HG03196 (cell line): ENCODE measurements at regions not wholly inside any gene's neighbourhood (a gene's known extent, or its start where the extent isn't known, plus 50 kb on each side); places are given as distances from the start of the nearest gene placed in this dataset.

Experiments used
- ATAC-seq: cut with Tn5 transposase; IDR thresholded peaks from one replicate; pipeline ENCODE4 v1.9.1; 2021; ENCODE audit not compliant: unreplicated experiment

DNA sequence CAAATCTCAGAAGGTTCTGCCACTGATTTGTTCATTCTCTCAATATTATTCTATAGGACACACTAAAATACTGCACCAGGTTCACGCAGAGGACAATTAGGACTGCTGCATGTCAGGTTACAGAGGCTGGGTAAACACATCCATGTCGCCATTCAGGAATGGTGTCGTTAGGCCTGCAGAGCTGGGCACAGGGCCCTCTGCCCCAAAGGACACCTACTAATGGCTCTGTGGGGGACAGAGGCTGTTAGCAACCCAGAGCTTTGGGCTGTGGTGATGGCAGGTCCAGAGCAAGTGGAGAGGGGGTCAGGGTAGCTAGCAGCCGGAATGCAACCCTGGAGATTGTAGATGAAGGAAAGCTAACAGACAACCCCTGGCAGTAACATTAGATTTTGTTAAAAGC is 115.9 kb downstream of the TTC32 start:
- no peak for ATAC-seq

DNA sequence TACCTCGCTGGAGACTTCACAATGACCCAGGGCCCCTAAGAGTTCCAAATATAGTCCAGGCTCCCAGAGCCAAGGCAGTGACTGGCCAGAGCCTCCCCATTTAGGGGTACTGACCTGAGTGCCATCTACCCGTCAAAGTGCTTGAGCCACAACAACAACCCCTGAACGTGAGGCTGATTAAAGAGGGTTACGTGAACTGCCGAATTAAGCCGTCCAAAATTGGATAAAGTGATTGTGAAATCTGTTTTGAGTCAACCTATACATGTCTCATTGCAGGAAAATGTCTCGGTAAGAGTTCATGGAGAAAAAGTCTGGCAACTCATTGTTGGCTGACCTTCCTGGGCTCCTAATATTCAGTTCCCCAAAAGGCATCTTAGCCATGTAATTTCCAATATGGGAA is 116.3 kb downstream of the TTC32 start:
- ATAC-seq = no peak

DNA sequence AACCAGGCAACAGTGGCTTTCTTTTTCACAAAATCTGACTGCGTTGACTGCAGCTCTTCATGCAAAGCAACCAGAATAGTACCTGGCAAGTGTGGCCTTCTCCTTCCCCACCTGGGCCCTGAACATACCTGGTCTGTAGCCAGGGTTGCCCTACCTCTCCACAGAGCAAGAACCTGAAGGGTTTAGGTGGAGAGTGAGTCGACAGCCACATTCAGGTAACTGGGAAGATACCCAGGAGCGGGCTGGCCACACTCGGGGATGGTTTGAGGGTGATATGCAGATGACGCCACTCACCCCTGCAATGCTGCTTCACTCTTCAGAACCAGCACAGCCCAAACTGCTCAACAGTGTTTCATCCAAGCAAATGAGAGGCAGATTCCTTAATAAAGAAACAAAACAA is 117.3 kb downstream of the TTC32 start:
- ATAC-seq = no peak

DNA sequence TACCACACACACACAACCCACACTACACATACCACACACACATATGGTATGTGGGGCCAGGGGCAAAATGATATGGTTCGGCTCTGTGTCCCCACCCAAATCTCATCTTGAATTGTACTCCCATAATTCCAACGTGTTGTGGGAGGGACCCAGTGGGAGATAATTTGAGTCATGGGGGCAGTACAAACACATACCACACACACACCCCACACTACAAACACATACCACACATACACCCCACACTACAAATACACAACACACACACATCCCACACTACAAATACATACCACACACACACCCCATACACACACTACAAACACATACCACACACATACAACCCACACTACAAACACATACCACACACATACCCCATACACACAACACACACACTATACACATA is 117.8 kb downstream of the TTC32 start:
- no peak for ATAC-seq

DNA sequence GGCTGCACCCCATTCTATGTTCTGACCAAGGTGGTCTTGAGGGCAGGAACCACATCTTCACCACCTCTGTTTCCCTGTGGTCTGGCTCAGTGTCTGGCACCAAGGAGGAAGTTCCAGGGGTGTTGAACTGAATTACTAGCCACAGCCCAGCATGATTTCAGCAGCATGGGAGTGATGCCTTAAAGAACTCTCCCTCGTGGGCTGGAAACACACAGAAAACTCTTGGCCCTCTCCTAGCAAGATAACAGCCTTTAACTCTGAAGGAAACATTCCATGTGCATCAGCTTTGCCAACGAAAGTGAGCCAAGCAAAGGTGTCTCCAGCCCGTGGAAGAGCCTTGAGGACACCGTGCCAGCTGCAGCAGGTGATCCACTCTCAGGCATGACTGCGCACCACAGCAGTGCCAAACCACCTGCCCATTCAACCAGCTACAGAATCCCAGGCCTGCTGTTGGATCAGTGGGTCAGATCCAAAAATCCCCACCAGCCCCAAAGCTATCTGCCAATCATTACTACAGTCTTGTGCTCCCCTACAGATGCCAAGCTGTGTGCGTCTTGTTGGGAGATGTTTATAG is 124.8 kb downstream of the TTC32 start:
- ATAC-seq = no peak

DNA sequence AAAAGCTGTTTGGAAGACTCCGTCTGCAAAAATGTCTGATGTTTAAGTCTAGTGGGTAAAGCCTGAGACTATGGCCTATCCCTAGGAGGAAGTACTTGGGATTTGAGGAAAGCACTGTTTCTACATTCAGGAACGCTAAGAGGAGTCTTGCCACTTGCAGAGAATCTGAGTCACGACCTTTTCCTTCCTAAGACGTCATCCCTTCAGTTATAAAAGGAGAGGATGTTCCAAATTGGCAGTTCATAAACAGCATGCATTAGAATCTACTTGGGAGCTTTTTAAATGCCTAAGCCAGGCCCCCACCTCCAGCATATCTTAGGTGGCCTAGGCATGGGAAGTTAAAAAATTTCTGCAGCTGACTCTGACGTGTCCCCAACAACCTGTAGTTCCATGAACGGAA is 125.9 kb downstream of the TTC32 start:
- ATAC-seq = no peak

DNA sequence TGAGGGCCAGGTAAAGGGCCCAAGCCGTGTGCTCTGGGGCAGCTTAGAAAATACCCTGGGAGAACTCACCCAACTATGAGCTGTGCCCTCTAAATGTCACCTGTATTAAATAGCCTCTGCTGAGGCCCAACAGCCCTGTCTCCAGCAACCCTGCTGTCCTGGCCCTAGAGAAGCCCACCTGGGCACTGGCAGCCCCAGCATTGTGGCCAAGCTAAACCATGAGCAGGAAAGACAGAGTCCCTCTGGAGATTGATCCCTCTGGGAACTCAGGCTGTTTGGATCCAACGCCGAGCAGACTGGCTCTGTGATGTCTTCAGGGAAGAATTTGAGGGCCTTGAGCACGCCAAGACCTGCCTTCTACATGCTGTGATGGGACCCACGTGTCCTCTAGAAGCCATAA is 126.5 kb downstream of the TTC32 start:
- no peak for ATAC-seq

DNA sequence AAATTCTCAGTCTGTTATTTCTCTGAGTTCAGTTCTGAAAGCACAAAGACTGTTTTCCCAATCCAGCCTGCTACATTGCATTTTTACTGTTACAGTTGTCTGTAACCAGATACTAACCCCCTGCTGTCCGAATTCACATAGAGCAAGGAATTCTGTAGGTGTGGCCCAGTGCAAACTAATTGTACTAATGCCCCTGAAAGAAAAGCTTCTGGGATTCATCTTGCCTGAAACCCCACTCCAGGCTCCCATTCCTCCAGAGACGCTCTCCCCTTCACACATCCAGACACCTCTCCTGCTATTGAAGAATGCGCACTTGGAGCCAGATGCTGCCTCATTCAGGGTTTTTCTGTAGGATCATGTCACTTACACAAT is 127.0 kb downstream of the TTC32 start:
- ATAC-seq = no peak

DNA sequence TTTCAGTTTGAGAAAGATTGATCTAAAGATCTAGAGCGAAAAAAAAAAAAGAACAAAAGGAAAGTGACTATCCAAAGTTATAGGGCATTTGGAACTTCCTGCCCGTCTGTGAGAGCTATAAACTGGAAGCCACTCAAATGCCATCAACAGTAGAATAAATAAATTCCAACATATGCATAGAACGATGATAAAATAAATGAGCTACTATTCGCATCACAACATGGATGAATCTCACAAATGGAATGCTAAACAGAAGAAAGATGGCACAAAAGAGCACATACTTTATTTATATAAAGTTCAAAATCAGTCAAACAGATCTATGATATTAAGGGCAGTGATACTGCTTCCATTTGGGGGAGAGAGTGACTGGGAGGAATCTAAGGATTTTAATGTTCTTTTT is 128.8 kb downstream of the TTC32 start:
- no peak for ATAC-seq

DNA sequence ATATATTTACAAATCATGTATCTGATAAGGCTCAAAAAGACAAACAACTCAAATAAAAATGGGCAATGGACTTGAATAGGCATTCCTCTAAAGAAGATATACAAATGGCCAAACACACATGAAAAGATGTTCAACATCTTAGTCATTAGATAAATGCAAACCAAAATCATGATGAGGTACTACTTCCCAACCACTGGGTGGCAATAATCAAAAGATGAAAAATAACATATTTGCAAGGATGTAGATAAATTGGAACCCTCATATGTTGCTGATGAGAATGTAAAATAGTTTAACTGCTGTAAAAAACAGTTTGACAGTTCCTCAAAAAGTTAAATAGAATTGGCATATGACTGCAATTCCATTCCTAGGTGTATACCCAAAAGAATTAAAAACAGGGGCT is 132.3 kb downstream of the TTC32 start:
- no peak for ATAC-seq

DNA sequence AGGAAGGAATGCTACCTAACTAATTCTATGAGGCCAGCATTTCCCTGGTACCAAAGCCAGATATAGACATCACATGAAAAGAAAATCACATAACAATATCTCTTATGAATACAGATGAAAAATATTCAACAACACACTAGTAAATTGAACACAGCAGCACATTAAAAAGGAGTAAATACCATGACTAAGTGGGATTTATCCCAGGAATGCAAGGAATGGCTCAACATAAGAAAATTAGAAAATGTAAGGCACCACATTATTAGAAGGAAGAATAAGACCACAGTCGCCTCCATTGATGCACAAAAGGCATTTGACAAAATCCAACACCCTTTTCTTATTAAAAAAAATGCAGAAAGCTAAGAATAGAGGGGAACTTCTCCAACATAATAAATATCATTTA is 133.9 kb downstream of the TTC32 start:
- ATAC-seq = no peak

DNA sequence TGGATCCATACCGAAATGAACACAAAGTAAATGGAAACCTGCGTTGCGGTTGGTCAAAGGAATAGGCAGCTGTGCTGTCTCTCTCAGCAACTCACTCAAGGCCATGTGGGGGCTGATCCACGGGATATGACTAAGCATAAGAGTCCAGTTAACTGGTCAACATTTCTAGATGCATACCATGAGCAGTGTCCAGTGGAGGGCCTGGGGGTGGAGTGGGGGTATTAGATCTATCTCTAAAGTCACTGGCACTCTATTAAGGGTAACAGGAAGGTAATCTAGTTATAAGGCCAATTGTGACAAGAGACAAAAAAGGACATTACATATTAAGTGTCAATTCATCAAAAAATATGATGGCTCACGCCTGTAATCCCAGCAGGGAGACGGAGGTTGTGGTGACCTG is 136.8 kb downstream of the TTC32 start:
- ATAC-seq = no peak

DNA sequence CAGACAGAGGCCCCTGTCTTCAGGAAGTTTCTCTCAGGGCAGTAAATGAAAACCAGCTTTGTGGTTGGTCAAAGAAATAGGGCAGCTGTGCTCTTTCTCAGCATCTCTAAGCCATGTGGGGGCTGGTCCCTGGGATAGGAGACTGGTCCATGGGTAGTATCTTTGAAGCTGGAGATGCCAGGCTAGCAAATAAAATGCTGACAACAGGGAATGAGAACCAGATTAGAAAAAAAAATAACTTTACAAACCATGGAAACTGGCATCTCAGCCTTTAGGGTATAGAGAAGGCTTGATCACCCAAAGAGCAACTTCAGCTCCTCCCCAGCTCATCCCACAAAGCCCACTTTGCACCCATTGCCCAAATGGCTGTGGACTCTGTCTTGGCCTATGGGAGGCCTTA is 138.1 kb downstream of the TTC32 start:
- ATAC-seq = no peak

DNA sequence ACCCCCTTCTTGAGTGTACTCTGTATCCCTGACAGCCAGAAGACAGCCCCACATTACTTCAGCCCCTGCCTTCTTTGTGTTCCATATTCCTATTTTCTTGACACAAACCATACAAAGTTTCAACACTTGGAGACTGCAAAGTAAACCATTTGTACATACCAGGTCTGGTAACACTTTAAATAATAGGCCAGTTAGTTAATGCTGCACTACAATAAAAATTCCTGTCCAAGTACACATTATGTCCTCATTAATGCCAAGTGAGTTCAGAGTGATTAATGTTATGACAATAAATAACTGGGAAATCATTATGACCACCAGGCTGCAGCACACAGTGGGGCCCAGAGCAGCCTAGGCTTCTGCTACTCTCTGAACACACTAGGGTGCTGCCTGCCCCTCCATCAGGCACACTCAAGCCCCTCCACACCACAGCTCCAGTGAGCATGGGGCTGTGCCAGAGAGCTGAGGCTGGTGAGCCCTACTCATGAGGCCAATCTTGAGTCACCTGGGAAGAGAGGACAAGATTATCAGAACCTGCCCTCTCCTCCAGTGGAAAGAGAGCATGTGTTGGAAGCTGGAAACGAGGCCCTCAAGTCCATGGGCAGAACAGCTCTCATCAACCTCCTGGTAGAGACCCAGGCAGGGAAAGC is 138.7 kb downstream of the TTC32 start:
- ATAC-seq = no peak

DNA sequence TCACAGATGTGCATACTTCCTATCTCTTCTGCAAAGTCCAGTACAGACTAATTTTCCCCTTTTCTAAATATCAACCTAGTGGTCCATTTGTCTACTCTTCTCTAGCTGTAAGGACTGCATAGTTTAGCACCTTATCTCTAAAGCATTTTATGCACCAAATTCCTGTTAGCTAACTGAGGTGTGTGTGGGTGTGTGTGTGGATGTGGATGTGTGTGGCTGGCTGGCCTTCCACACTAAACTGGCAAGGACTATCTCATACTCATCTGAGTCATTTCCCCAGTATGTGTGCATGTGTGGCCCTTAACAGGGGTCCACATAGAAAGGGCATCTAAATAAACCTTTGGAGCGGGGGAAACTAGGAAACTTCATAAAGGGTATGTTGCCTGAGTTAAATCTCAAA is 139.6 kb downstream of the TTC32 start:
- no peak for ATAC-seq

DNA sequence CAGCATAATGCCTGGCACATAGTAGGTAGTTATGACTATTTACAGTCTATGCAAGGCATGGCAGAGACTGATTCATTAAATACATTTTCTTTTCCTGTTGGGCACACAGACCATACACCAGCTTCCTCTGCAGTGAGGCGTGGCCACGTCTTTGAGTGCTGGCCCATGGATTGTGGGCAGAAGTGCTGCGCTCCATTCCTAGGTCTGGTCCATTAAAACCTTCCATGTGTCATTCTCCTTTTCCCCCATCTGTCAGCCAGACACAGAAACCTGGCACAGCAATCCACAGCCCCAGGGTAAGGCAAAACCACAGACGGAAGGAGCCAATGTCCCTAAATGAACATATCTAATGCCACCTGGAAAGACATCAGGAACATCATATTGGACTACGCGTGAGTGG is 141.9 kb downstream of the TTC32 start:
- ATAC-seq = no peak

DNA sequence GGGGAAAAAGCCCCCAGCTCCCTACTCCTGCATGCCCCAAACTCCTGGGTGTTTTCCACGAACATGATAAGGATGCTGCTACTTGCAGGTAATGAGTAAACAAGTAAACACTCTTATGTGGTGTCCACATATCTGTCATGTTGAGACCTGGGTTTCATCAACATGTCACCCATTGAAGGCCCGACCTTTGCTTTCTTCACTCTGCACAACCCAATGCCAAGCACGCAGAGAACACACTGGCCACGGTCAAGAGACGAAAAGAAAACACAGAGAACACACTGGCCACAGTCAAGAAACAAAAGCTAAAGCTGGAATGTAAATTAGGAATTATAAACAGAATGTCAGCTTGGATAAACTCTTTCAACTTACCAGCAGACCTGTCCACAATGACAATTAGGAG is 143.1 kb downstream of the TTC32 start:
- no peak for ATAC-seq

DNA sequence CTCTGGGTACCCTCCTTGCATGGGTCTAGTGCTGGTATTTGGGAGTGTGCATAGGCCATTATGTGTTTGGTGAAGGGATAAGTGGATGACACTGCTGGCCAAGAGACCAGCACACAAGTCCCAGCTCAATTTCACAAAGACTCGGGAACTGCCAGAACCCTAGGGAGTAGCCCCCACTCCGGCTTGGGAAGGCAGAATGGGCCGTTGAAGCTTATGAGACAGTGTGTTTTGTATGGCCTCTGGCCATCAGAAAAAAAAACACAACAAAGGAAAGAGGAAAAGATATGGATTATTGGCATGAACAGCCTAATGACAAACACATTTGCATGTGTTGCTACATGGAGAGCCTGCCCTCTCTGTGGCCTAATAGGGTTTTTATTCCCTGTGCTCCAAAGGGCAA is 144.2 kb downstream of the TTC32 start:
- no peak for ATAC-seq

DNA sequence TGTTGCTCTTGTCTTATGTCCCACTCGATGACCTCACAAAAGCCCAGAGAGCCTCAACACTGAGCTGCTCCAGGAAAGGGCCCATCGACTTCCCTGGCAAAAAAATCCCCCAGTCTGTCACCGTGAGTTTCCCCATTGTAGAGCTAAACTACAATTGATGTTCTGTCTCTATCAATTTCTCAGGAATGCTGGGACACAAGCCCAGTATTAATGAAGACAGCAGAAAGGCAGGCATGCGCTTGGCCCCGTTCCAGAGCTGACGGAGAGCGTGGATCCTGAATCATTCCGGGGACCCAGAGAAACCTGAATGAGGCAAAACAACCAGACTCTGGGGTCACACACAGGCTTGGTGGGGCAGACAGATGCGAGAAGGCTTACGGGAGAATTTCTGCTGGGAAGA is 146.9 kb downstream of the TTC32 start:
- ATAC-seq = no peak

DNA sequence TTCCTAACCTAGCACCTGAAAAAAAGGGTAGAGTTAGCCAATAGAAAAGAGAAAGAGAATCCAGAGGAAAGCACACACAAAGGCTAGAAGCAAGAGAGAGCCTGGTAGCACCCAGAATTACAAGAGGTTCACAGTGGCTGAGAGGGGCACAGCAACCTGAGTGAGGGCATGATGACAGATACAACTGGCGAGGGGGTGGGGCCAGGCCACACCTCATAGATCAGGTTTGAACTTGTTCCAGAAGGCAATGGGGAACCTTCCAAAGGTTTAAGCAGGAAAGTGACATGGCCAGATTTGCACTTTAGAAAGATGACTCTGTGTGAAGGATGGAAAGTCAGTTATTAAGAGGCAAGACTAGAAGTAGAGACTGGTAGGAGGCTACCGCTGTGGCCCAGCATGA is 148.0 kb downstream of the TTC32 start:
- ATAC-seq = no peak

DNA sequence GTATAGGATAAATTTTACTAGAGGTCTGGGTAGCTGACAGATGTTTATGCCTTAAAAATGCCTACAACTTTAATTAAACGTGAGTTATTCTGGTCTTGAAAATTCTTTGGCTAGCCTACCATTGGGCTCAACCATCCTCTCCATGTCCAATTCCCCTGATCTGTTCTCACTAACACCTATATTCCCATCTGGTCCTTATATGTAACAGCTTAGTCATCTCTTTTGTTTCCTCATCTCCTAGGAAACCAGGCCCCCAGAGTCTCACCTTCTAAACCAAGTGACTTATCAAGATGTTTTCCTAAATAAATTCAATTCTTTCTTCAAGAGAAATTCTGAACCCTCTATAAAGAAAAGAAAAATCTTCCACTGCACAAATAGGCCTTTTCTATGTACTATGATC is 148.5 kb downstream of the TTC32 start:
- no peak for ATAC-seq

DNA sequence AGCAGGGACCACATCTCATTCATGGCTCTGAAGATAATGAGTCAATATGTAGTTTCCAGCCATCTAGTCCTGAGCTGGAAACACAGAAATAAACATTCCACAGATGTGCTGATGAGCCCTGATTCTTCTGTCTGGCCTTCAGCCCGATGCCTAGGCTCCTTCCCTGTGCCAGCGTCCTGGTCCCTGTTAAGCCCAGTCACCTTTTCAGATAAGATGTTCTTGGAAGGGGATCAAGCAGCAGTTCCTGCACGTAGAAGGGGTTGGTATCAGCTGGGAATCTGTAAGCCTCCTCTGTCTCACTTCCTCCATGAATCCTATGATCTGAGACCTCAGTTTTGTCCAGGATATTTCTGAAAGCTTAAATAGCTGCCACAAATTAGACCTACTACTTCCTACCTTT is 149.3 kb downstream of the TTC32 start:
- ATAC-seq = no peak

DNA sequence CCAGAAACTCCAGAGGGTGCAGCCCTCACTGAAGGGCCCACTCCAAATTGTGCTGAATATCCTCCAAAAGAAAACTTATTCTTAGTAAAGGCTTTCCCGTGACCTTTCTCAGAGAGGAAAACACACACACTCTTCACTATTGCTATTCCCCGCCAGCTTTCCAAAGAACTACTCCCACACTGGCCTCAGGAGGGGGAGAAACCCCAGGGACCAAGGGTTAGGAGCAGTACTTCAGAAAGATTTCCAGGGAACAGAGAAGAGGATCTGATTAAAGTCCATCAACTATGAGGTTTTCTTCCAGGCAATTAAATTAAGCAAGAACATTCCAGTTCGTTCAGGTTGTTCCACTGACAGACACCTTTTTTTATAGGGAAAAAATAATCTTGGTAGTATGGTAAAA is 150.2 kb downstream of the TTC32 start:
- ATAC-seq = no peak
